Hepatocyte (in vitro differentiated cells): ENCODE measurements at regions not wholly inside any gene's neighbourhood (a gene's known extent, or its start where the extent isn't known, plus 50 kb on each side); places are given as distances from the start of the nearest gene placed in this dataset.
A peak's percentile ranks its signal among the peaks of the same experiment; 100 is the strongest.

Experiments
- DNase-seq: peaks from one replicate; pipeline ENCODE4 v3.0.0-alpha.2; 2016; ENCODE audit warnings: low spot score
- H2AFZ ChIP-seq: fragments of 200-600 bp; sonication (generic); 2 replicates; pipeline ENCODE4 v1.6.0; 2016; ENCODE audit warnings: antibody characterized with exemption, mild to moderate bottlenecking
- H3K27ac ChIP-seq: fragments of 200-600 bp; sonication (generic); 2 replicates; pipeline ENCODE4 v1.5.1; 2016; ENCODE audit warnings: mild to moderate bottlenecking
- H3K27me3 ChIP-seq: fragments of 200-600 bp; sonication (generic); 2 replicates; pipeline ENCODE4 v1.6.1; 2016
- H3K36me3 ChIP-seq: fragments of 200-600 bp; sonication (generic); replicated peaks from 2 replicates; pipeline ENCODE4 v1.5.1; 2016; ENCODE audit warnings: low read depth; ENCODE audit not compliant: insufficient read depth
- H3K4me1 ChIP-seq: fragments of 200-600 bp; sonication (generic); 2 replicates; pipeline ENCODE4 v1.5.1; 2016; ENCODE audit warnings: mild to moderate bottlenecking, moderate library complexity; ENCODE audit not compliant: insufficient read depth
- H3K4me2 ChIP-seq: fragments of 200-600 bp; sonication (generic); 2 replicates; pipeline ENCODE4 v1.6.0; 2016
- H3K4me3 ChIP-seq: fragments of 200-600 bp; sonication (generic); 2 replicates; pipeline ENCODE4 v1.5.1; 2016; ENCODE audit warnings: mild to moderate bottlenecking
- H3K79me2 ChIP-seq: fragments of 200-600 bp; sonication (generic); 2 replicates; pipeline ENCODE4 v1.6.0; 2017; ENCODE audit warnings: mild to moderate bottlenecking
- H3K9me2 ChIP-seq: fragments of 200-600 bp; sonication (generic); replicated peaks from 2 replicates; pipeline ENCODE4 v1.6.0; 2017; ENCODE audit warnings: mild to moderate bottlenecking; ENCODE audit not compliant: insufficient read depth
- H3K9me3 ChIP-seq: fragments of 200-600 bp; sonication (generic); 2 replicates; pipeline ENCODE4 v1.5.1; 2016; ENCODE audit warnings: low read depth, mild to moderate bottlenecking
- H4K20me1 ChIP-seq: fragments of 200-600 bp; sonication (generic); 2 replicates; pipeline ENCODE4 v1.6.0; 2016; ENCODE audit warnings: mild to moderate bottlenecking; ENCODE audit not compliant: insufficient read depth, poor library complexity, severe bottlenecking
- EZH2 ChIP-seq: fragments of 200-600 bp; sonication (generic); IDR thresholded peaks from 2 replicates; pipeline ENCODE4 v1.6.1; 2016; ENCODE audit warnings: antibody characterized with exemption, mild to moderate bottlenecking, borderline replicate concordance
- EZH2phosphoT487 ChIP-seq: fragments of 200-600 bp; sonication (generic); IDR thresholded peaks from one replicate; pipeline ENCODE4 v1.6.1; 2018; ENCODE audit warnings: antibody characterized with exemption, mild to moderate bottlenecking, low read depth, moderate library complexity; ENCODE audit not compliant: unreplicated experiment, severe bottlenecking
- WGBS: methylation state at CpG from one replicate; pipeline ENCODE4 v1.1.6; 2016; ENCODE audit warnings: low lambda C conversion rate; ENCODE audit errors: missing lambda C conversion rate; 5-methylcytosine and 5-hydroxymethylcytosine counted together
- TF ChIP-seq, protein P1 (sequence below): fragments of 200-600 bp; sonication (generic); IDR thresholded peaks from 2 replicates; pipeline ENCODE4 v1.5.1; 2016; ENCODE audit warnings: antibody characterized with exemption, mild to moderate bottlenecking; ENCODE audit not compliant: poor library complexity

DNA sequence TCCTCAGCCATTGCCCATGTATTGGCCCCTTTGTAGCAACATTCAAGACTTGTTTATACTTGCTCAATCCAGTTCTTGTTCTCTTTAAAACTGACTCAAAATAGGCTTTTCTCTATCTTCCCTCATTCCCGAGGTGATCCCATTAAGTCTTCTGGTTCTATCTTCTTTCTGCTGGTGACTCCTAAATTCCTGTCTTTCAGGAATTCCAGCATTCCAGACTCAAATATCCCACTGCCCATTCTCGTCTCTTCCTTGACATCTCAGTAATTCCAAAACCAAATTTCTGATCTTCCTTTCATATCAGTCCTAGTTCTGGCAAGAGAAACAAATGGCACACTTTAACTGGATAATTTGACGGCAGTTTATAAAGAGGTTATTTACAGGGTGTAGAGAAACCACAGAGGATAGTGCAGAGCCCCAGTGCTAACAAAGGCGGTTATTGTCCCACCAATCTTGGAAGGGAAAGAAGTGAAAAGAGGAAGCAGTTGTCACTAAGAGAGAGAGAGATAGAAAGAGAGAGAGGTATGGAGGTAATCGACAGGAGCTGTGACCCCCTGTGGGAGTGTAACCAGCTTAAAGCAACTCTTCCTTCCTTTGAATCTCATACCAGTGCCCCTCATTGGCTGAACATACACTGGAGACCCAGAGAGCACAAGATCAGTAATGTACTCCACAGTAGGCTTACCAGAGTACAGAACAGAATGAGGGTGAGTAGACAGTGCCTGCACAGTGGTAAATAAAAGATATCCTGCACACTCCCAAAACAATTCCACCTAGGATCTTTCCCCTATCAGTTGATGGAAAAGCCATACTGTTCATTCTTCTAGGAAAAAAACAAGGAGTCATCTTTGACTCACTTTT, 177.6 kb upstream of the LMNTD1 start:
- WGBS = 43% methylated on average over 5 of the region's 5 CpGs
- Histone ChIP-seq H3K9me3 (no peaks in the 10 kb centered on the region), H3K4me2 (no peak overlapping the region)

DNA sequence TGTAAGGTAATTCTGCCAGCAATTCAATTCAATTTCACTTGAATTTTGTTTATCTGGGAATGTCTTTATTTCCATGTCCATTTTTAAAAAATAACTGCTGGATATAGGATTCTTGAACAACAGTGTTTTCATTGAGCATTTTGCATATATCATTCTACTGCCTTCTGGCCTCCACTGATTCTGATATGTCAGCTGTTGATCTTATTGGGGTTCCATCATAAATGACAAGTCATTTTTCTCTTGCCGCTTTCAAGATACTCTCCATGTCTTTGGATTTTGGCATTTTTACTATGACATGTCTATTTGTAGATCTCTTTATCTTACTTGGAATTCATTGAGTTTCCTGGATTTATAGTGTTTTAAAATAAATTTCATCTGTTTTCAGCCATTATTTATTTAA, 180.5 kb upstream of the LMNTD1 start:
- no peaks in the 10 kb centered on the region for H3K9me3 ChIP-seq
- TF ChIP-seq, protein P1, sequence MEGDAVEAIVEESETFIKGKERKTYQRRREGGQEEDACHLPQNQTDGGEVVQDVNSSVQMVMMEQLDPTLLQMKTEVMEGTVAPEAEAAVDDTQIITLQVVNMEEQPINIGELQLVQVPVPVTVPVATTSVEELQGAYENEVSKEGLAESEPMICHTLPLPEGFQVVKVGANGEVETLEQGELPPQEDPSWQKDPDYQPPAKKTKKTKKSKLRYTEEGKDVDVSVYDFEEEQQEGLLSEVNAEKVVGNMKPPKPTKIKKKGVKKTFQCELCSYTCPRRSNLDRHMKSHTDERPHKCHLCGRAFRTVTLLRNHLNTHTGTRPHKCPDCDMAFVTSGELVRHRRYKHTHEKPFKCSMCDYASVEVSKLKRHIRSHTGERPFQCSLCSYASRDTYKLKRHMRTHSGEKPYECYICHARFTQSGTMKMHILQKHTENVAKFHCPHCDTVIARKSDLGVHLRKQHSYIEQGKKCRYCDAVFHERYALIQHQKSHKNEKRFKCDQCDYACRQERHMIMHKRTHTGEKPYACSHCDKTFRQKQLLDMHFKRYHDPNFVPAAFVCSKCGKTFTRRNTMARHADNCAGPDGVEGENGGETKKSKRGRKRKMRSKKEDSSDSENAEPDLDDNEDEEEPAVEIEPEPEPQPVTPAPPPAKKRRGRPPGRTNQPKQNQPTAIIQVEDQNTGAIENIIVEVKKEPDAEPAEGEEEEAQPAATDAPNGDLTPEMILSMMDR = no peak
- no peak for TF ChIP-seq EZH2
- no peak for TF ChIP-seq EZH2phosphoT487
- WGBS = 95% methylated on average over 1 of the region's 1 CpG
- H4K20me1 ChIP-seq = no peaks in the 10 kb centered on the region
- no peak overlapping the region for H3K27ac ChIP-seq
- no peaks in the 10 kb centered on the region for H3K9me2 ChIP-seq
- no peaks in the 10 kb centered on the region for H3K79me2 ChIP-seq
- H3K36me3 ChIP-seq = no peaks in the 10 kb centered on the region
- no peak overlapping the region for H2AFZ ChIP-seq
- H3K27me3 ChIP-seq = no peaks in the 10 kb centered on the region
- H3K4me3 ChIP-seq = no peak overlapping the region
- no peak for DNase-seq
- H3K4me2 ChIP-seq = no peak overlapping the region
- H3K4me1 ChIP-seq = no peaks in the 10 kb centered on the region

More for the DNA sequence above, 177.6 kb upstream of the LMNTD1 start:
- Histone ChIP-seq H3K79me2 (no peaks in the 10 kb centered on the region), H3K36me3 (no peaks in the 10 kb centered on the region), H3K4me1 (no peaks in the 10 kb centered on the region), H4K20me1 (no peaks in the 10 kb centered on the region), H3K4me3 (no peak overlapping the region), H3K9me2 (no peaks in the 10 kb centered on the region), H3K27me3 (no peaks in the 10 kb centered on the region), H3K27ac (no peak overlapping the region), H2AFZ (peak overlapping the region; percentile 34)
- TF ChIP-seq, protein P1 = no peak
- no peak for TF ChIP-seq EZH2
- no peak for TF ChIP-seq EZH2phosphoT487
- no peak for DNase-seq

DNA sequence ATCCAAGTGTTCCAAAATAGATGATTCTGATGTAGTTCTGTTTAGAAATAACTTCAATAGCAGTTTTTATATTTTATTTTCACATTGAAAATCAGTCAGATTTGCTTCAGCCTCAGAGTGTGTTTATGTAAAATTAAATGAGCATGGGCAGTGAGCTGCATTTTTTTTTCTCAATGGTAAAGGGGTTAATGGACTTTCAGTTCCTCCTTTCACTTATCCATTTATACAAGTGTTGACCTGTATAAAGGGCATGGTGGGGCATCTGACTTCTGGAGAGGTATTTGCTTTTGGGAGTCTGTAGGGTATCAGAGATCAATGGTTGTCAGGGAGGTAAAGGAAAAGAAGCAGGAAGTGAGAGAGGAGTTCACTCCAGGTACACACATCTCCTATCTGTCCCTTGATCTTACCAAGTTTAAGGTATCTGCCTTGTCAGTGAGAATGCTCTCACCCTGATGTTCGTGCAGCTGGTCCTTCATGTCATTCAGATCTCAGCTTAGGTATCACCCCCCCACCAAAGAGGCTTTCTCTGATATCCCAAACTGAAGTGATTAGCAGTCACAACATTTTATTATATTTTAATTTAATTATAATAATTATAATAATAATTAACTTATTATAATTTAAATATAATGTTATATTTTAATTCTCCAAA, 181.6 kb upstream of the LMNTD1 start:
- DNase-seq = no peak
- Histone ChIP-seq H3K4me3 (no peak overlapping the region), H3K36me3 (no peaks in the 10 kb centered on the region), H3K27ac (no peak overlapping the region), H3K9me2 (no peaks in the 10 kb centered on the region), H3K27me3 (no peaks in the 10 kb centered on the region), H4K20me1 (no peaks in the 10 kb centered on the region), H2AFZ (no peak overlapping the region), H3K9me3 (no peaks in the 10 kb centered on the region), H3K4me2 (no peak overlapping the region), H3K4me1 (no peaks in the 10 kb centered on the region), H3K79me2 (no peaks in the 10 kb centered on the region)
- 87% methylated on average over 1 of the region's 1 CpG for WGBS
- TF ChIP-seq, protein P1 = no peak
- TF ChIP-seq EZH2 (no peak), EZH2phosphoT487 (no peak)
